ENCODE measurements at regions not wholly inside any gene's neighbourhood (a gene's known extent, or its start where the extent isn't known, plus 50 kb on each side); places are given as distances from the start of the nearest gene placed in this dataset.
"Not testable (repeated sequence)": the region's sequence is repeated elsewhere in the genome, so short reads cannot be mapped to it uniquely, and the experiment has no call there.

DNA sequence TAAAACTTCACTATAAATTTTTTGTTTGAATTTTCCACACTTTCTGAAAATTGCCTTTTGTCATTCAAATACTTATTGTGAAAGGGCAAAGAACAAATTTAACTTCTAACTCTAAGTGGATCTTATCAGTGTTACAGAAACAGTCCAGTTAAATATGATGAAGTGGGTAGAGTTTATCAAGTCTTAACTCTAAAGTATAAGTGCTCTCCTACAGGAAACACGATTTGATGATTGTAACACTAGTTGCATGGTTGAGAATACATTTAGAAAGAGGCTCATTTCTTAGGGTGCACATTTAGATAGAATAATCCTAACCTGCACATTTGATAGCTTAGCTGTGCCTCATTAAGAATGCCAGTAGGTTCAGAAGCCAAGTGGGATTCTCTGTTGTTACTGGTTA is 838.3 kb upstream of the ATXN7L3B start:
- H3K14ac ChIP-seq (ENCODE audit: low read length in 2 of 2), result no peak overlapping the region
- H2BK12ac ChIP-seq (ENCODE audit: low read length in 2 of 2), result no peak overlapping the region
- no peak overlapping the region for H2AFZ ChIP-seq (ENCODE audit: low read depth, low read length)
- H3K23ac ChIP-seq (ENCODE audit: low read length in 2 of 2), result no peak overlapping the region
- H3K36me3 ChIP-seq (ENCODE audit: control insufficient read depth in 1 of 2, insufficient read depth in 2 of 2, low read depth in 1 of 2, low read length in 2 of 2), result no peaks in the 10 kb centered on the region
- H3K9ac ChIP-seq (ENCODE audit: low read length), result no peak overlapping the region
- no peak for DNase-seq
- no peak overlapping the region for H3K27ac ChIP-seq (ENCODE audit: low read length, poor library complexity, severe bottlenecking)
- no peak overlapping the region for H2BK5ac ChIP-seq (ENCODE audit: low read depth, low read length, poor library complexity, severe bottlenecking)
- no peak overlapping the region for H3K4me3 ChIP-seq (ENCODE audit: insufficient read depth in 1 of 2, low read depth in 1 of 2, low read length in 2 of 2)
- H3K79me1 ChIP-seq (replicated peaks; ENCODE audit: low read length, poor library complexity, severe bottlenecking), result no peaks in the 10 kb centered on the region
- H2BK120ac ChIP-seq (ENCODE audit: low read depth, low read length), result no peak overlapping the region
- H4K8ac ChIP-seq (ENCODE audit: low read length), result no peak overlapping the region
- 100% methylated on average over 1 of the region's 1 CpG for WGBS
- no peak overlapping the region for H3K18ac ChIP-seq (ENCODE audit: low read depth in 1 of 2, low read length in 2 of 2)
- no peak overlapping the region for H3K4me2 ChIP-seq (ENCODE audit: low read length, poor library complexity, severe bottlenecking)
- no peaks in the 10 kb centered on the region for H3K27me3 ChIP-seq (ENCODE audit: control insufficient read depth in 1 of 2, insufficient read depth in 1 of 2, low read length in 2 of 2)
- H4K91ac ChIP-seq (ENCODE audit: low read length), result no peak overlapping the region
- H2AK5ac ChIP-seq (ENCODE audit: low read length, severe bottlenecking), result no peak overlapping the region
- H3K4ac ChIP-seq (ENCODE audit: low read depth in 1 of 2, low read length in 2 of 2), result no peak overlapping the region
- no peak overlapping the region for H2BK15ac ChIP-seq (ENCODE audit: low read depth, poor library complexity, severe bottlenecking)
- H3K4me1 ChIP-seq (ENCODE audit: control insufficient read depth, insufficient read depth, low read depth, low read length), result no peaks in the 10 kb centered on the region
- peaks cover 16% of the 10 kb centered on the region for H3K9me3 ChIP-seq (ENCODE audit: control insufficient read depth, low read length)

- Histone ChIP-seq H3K4ac (ENCODE audit: low read depth in 1 of 2, low read length in 2 of 2) (no peak overlapping the region), H3K9ac (ENCODE audit: low read length) (no peak overlapping the region), H3K14ac (ENCODE audit: low read length in 2 of 2) (no peak overlapping the region), H3K36me3 (ENCODE audit: control insufficient read depth in 1 of 2, insufficient read depth in 2 of 2, low read depth in 1 of 2, low read length in 2 of 2) (no peaks in the 10 kb centered on the region), H2BK120ac (ENCODE audit: low read depth, low read length) (no peak overlapping the region), H2BK12ac (ENCODE audit: low read length in 2 of 2) (no peak overlapping the region), H2AK5ac (ENCODE audit: low read length, severe bottlenecking) (no peak overlapping the region), H4K8ac (ENCODE audit: low read length) (no peak overlapping the region), H3K4me1 (ENCODE audit: control insufficient read depth, insufficient read depth, low read depth, low read length) (no peaks in the 10 kb centered on the region), H3K4me2 (ENCODE audit: low read length, poor library complexity, severe bottlenecking) (no peak overlapping the region), H3K4me3 (ENCODE audit: insufficient read depth in 1 of 2, low read depth in 1 of 2, low read length in 2 of 2) (no peak overlapping the region), H2BK15ac (ENCODE audit: low read depth, poor library complexity, severe bottlenecking) (no peak overlapping the region), H2AFZ (ENCODE audit: low read depth, low read length) (no peak overlapping the region), H2BK5ac (ENCODE audit: low read depth, low read length, poor library complexity, severe bottlenecking) (no peak overlapping the region), H3K79me1 (replicated peaks; ENCODE audit: low read length, poor library complexity, severe bottlenecking) (no peaks in the 10 kb centered on the region), H3K23ac (ENCODE audit: low read length in 2 of 2) (no peak overlapping the region), H3K9me3 (ENCODE audit: control insufficient read depth, low read length) (peaks cover 23% of the 10 kb centered on the region), H3K27me3 (ENCODE audit: control insufficient read depth in 1 of 2, insufficient read depth in 1 of 2, low read length in 2 of 2) (no peaks in the 10 kb centered on the region), H4K91ac (ENCODE audit: low read length) (no peak overlapping the region), H3K27ac (ENCODE audit: low read length, poor library complexity, severe bottlenecking) (no peak overlapping the region), H3K18ac (ENCODE audit: low read depth in 1 of 2, low read length in 2 of 2) (no peak overlapping the region)
- no CpG with 5 or more reads among the region's 2 CpGs for WGBS
- DNase-seq, result no peak
Measured at GRCh38 chr12:73714655-73715054, 823.0 kb upstream of the ATXN7L3B start.

GRCh38 chr12:73716143-73716542 is 821.5 kb upstream of the ATXN7L3B start:
- not testable (repeated sequence) for H2BK15ac ChIP-seq (ENCODE audit: low read depth, poor library complexity, severe bottlenecking); H3K18ac ChIP-seq (ENCODE audit: low read depth in 1 of 2, low read length in 2 of 2); H2BK12ac ChIP-seq (ENCODE audit: low read length in 2 of 2); H3K4ac ChIP-seq (ENCODE audit: low read depth in 1 of 2, low read length in 2 of 2); H3K23ac ChIP-seq (ENCODE audit: low read length in 2 of 2); H4K91ac ChIP-seq (ENCODE audit: low read length); H3K27me3 ChIP-seq (ENCODE audit: control insufficient read depth in 1 of 2, insufficient read depth in 1 of 2, low read length in 2 of 2); H3K4me2 ChIP-seq (ENCODE audit: low read length, poor library complexity, severe bottlenecking); H2BK120ac ChIP-seq (ENCODE audit: low read depth, low read length); H2AFZ ChIP-seq (ENCODE audit: low read depth, low read length); H3K27ac ChIP-seq (ENCODE audit: low read length, poor library complexity, severe bottlenecking); H3K9ac ChIP-seq (ENCODE audit: low read length); H3K79me1 ChIP-seq (replicated peaks; ENCODE audit: low read length, poor library complexity, severe bottlenecking); H2AK5ac ChIP-seq (ENCODE audit: low read length, severe bottlenecking); H4K8ac ChIP-seq (ENCODE audit: low read length); H2BK5ac ChIP-seq (ENCODE audit: low read depth, low read length, poor library complexity, severe bottlenecking); DNase-seq; H3K4me3 ChIP-seq (ENCODE audit: insufficient read depth in 1 of 2, low read depth in 1 of 2, low read length in 2 of 2); H3K4me1 ChIP-seq (ENCODE audit: control insufficient read depth, insufficient read depth, low read depth, low read length); H3K36me3 ChIP-seq (ENCODE audit: control insufficient read depth in 1 of 2, insufficient read depth in 2 of 2, low read depth in 1 of 2, low read length in 2 of 2); H3K14ac ChIP-seq (ENCODE audit: low read length in 2 of 2)
- WGBS, result 100% methylated on average over 1 of the region's 2 CpGs
- H3K9me3 ChIP-seq (ENCODE audit: control insufficient read depth, low read length), result peaks cover 28% of the 10 kb centered on the region

DNA sequence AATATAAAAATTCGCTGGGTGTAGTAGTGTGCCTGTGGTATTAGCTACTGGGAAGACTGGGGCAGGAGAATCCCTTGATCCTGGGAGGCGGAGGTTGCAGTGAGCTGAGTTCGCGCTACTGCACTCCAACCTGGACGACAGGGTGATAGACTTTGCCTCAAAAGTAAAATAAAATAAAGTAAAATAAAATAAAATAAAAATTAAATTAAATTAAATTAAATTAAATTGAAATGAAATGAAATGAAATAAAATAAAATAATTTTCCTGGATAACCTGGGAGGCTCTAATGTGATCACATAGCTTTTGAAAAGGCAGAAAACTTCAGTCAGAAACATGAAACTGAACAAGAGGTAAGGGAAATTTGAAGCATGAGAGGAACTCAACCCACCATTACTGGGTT is 818.4 kb upstream of the ATXN7L3B start:
- Histone ChIP-seq H2BK120ac (ENCODE audit: low read depth, low read length) (no peak overlapping the region), H3K14ac (ENCODE audit: low read length in 2 of 2) (no peak overlapping the region), H2BK12ac (ENCODE audit: low read length in 2 of 2) (no peak overlapping the region), H2BK15ac (ENCODE audit: low read depth, poor library complexity, severe bottlenecking) (no peak overlapping the region), H3K4me3 (ENCODE audit: insufficient read depth in 1 of 2, low read depth in 1 of 2, low read length in 2 of 2) (no peak overlapping the region), H3K79me1 (replicated peaks; ENCODE audit: low read length, poor library complexity, severe bottlenecking) (no peaks in the 10 kb centered on the region), H3K18ac (ENCODE audit: low read depth in 1 of 2, low read length in 2 of 2) (no peak overlapping the region), H3K9ac (ENCODE audit: low read length) (no peak overlapping the region), H3K4me2 (ENCODE audit: low read length, poor library complexity, severe bottlenecking) (no peak overlapping the region), H2AK5ac (ENCODE audit: low read length, severe bottlenecking) (no peak overlapping the region), H3K23ac (ENCODE audit: low read length in 2 of 2) (no peak overlapping the region), H3K9me3 (ENCODE audit: control insufficient read depth, low read length) (peaks cover 14% of the 10 kb centered on the region), H3K4me1 (ENCODE audit: control insufficient read depth, insufficient read depth, low read depth, low read length) (no peaks in the 10 kb centered on the region), H3K27ac (ENCODE audit: low read length, poor library complexity, severe bottlenecking) (no peak overlapping the region), H3K27me3 (ENCODE audit: control insufficient read depth in 1 of 2, insufficient read depth in 1 of 2, low read length in 2 of 2) (no peaks in the 10 kb centered on the region), H3K4ac (ENCODE audit: low read depth in 1 of 2, low read length in 2 of 2) (no peak overlapping the region), H4K91ac (ENCODE audit: low read length) (no peak overlapping the region), H3K36me3 (ENCODE audit: control insufficient read depth in 1 of 2, insufficient read depth in 2 of 2, low read depth in 1 of 2, low read length in 2 of 2) (no peaks in the 10 kb centered on the region), H2BK5ac (ENCODE audit: low read depth, low read length, poor library complexity, severe bottlenecking) (no peak overlapping the region), H4K8ac (ENCODE audit: low read length) (no peak overlapping the region), H2AFZ (ENCODE audit: low read depth, low read length) (no peak overlapping the region)
- no peak for DNase-seq
- 95% methylated on average over 2 of the region's 5 CpGs for WGBS

All from mesenchymal stem cell (in vitro differentiated cells and primary cell).